NCI-H82 treated with DMSO at 0.1 percent for 48 hours (cell line): ENCODE measurements at regions not wholly inside any gene's neighbourhood (a gene's known extent, or its start where the extent isn't known, plus 50 kb on each side); places are given as distances from the start of the nearest gene placed in this dataset.
A peak's percentile ranks its signal among the peaks of the same experiment; 100 is the strongest.

Experiments
- DNase-seq: peaks from one replicate; lab custom pipeline; 2025; ENCODE audit not compliant: unreplicated experiment; lab: John Stamatoyannopoulos, UW

DNA sequence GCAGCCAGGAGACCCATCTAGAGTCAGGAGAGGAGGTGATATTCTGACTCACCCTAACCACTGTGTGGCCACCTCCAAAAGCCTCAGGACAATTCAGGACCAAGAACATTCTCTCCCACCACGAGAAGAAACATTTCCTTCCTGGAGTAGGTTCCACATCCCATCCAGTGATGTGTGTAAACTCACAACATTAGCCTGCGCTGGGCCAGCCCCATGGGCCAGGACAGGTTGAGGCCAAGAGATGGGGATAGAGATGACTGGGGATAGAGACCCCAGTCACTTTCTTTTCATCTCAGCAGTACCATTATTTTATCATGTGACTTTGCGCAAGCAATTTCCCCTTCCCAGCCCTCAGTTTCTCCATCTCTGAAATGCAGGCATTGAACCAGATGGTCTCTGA is 126.6 kb upstream of the PTPRT start:
- no peak for DNase-seq

- DNase-seq: no peak
Observed at GRCh38 chr20:43309266-43309665, 119.6 kb upstream of the PTPRT start.

- DNase-seq: no peak
Observed at GRCh38 chr20:43306837-43307236, 117.1 kb upstream of the PTPRT start.

- no peak for DNase-seq
Observed at GRCh38 chr20:43305749-43306148, 116.0 kb upstream of the PTPRT start.

- DNase-seq: no peak
Observed at GRCh38 chr20:43304598-43304997, 114.9 kb upstream of the PTPRT start.

DNA sequence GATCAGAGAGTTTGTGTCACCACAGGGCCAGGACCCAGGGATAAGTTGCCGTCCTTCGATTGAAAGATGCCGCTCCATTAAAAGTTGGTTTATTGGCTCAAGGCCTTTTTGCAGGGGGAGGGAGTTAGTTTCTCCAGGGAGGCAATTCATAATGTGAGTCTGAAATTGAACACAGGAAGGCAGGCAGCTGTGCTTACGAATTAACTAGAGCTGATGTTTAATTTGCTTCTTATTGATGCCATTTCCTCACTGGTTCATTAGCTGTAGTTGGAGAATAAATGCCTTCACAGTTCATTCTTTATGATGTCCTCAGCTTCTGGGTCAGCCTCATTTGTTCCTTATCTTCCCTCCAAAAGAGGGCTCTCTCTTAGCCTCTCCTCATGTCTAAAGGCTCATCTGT is 113.2 kb upstream of the PTPRT start:
- DNase-seq: no peak

DNA sequence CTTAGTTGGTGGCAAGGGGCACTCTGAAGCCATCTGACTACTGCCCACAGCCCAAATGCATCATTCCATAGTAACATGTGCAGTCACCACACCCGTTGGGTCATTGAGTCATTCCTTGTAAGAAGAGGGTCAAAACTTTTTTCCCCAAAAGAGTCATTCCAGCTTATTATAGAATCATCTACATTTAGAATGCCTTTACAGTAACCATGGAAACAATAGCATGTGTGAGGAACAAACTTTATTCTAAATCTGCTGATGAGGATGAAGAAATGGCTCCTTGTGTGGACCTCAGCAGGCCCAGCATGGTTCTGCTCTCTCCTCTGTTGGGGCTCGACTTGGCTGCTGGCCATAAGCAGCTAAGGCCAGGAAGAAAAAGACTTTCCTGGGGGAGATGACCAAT is 111.2 kb upstream of the PTPRT start:
- DNase-seq: no peak

- no peak for DNase-seq
Observed at GRCh38 chr20:43295781-43296180, 106.1 kb upstream of the PTPRT start.

DNA sequence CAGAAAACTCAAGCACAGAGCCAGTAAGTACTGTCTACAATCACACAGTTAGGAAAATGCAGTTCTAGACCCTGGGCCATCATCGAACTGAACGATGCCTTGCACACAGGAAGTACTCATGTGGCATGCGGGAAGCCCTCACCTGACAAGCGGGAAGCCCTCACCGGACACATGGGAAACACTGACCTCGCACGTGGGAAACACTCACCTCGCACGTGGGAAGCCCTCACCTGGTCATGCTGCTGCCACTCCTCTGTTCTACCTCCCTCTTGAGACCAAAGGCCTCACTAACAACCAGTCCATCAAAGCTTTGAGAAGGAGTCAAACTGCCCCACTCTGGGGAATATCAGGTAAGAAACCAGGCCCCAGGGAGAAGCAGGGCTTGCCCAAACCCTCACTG is 105.6 kb upstream of the PTPRT start:
- DNase-seq: no peak

DNA sequence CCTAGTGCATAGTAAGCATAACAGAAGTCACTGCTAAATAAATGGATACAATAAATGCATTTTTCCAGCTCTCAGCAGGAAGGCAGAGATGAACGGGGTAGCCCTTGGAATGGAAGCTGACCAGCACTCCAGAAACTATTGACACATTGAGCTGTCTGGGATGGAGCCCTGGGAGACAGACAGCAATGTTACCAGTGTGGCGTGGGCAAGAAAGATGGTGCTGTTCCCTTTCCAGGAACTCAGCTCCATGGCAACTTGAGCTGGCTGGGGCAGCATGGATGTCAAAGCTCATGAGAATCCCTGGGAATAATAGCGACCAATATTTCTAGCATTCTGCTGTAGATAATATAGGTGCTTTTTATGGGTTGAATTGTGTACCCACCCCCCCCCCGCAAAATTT is 104.3 kb upstream of the PTPRT start:
- DNase-seq: no peak

DNA sequence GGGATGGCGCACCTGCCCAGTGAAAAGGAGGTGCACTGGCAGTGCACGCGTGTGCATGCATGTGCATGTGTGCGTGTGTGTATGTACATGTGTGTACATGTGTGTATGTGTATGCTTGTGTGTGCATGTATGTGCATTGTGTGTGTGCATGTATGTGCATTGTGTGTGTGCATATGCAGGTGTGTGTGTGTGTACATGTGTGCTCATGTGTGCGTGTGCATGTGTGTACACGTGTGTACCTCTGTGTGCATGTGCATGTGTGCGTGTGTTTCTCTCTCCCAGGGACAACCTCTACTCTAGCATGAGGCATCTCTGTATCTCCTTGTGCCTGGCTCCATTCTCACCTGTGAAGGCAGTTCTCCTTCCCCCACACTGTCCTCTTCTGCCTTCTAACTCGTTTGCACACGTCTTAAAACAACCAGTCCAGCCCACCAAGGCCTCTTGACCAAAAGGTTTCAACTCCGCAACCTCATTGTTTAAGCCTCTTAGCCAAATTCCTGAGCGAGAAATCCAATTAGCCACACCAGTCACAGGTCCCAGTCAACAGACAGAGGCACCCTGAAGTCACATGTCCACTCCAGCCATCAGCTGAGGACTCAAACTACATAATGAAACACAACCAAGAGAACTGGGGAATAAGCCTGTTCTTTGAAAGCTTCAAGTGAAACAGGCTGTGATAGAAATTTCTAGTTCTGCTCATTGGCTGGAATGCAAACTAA is 103.5 kb upstream of the PTPRT start:
- peak; percentile 90 for DNase-seq

DNA sequence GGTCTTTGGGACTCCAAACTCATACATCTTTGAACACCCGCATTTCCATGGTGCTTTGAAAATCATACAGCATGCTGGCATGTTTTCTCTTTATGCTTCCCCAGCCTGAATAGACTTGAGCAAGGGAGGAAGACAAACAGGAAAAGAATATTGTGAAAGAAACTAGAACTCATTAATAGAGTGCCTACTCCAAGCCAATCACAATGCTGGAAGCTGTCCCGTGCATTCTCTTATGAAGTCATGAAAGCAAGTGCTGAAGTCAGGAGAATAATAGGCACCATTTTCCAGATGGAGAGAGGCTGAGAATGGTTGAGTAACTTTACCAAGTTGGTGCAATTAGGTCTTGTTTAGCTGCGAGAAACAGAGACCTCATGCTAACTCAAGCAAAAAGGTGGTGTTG is 102.5 kb upstream of the PTPRT start:
- DNase-seq: no peak

DNA sequence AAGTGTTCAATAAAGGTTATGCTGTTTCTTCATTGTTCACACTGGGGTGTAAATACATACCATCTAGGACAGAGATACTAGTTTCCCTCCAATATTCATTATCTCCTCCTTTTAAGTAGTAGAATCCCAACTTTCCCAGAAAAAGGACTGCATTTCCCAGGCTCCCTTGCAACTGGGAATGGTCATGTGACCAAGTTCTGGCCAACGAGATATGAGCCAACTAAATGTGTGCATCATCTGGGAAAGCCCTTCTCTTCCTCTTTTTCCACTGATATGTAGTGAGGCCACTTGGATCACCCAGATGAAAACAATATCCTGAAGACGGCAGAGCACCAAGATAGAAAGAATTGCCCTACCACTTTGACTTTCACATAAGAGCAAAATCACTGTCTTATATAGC is 97.9 kb upstream of the PTPRT start:
- no peak for DNase-seq

- no peak for DNase-seq
Observed at GRCh38 chr20:43285170-43285569, 95.5 kb upstream of the PTPRT start.

DNA sequence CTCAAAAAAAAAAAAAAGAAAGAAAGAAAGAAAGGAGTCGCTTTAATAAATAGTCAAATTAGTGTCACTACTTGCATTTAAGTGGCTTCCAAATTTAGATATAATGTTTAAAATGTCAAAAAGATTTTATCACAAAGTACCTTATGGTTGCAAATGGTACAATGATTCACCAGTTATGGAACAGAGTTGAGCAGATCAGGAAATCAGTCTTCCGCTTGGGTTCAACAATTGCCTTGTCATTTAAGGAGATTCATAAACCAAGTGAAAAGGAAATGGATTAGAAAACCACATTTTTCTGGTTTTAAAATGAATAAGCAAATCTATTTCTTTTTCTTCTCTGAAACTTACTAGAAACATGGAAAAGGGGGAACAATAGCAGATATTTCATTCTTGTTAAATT is 94.8 kb upstream of the PTPRT start:
- DNase-seq: no peak

DNA sequence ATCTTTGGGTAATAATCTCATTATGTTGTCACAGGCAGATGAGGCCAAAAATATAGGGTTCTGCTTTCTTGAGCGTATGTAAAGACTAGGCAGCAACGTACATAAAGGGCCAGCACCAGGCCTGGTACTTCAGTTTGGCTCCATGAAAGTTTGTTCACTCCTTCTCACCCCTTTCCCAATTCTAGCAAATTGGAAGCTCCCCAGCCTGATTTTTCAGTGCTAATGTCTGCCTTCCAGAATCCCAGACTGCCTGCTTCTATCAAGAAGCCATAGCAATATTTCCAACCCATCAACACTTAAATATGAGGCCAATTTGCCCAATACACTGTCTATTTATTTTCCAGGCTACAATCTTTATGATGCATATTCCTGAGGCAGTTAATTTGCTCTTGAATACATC is 93.4 kb upstream of the PTPRT start:
- no peak for DNase-seq

DNA sequence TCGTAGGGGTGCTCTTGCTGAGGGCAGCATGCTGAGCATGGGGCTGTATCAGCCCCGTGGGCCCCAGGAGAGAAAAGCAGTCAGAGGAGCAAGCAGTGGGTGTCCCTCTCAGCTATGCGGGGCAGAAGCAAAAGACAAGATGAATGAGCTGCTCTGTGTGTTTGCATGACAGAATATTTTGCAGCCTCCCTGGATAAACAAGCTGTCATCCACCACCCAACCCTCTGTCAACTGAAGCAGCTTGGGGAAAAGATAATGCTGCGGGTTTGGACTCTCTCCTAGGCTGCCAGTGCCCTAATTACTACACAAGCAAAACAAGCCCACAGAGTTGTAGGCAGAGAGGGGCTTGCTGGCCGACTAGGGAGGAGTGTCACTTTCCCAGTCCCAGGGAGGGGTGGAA is 82.3 kb upstream of the PTPRT start:
- DNase-seq: no peak

- no peak for DNase-seq
Observed at GRCh38 chr20:43265449-43265848, 75.7 kb upstream of the PTPRT start.

GRCh38 chr20:43263226-43263625 is 73.5 kb upstream of the PTPRT start:
- DNase-seq: no peak

DNA sequence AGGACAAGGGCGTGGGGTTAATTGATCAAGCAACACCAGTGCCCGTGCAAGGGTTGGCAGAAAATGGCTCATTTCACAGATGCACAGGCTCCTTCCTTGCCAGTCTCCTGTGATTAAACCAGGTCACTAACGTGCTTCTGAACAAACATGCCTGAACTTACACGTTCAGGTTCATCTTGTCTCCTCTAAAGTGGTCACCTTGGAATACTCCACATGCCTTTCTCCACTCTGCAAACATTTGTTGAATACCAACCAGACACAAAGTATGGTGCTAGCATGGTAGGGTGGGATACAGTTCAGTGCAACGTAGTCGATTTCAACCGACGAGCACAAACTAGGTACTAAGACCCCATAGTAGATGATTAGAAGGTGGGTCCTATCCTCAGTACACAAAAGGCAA is 72.6 kb upstream of the PTPRT start:
- DNase-seq: no peak

DNA sequence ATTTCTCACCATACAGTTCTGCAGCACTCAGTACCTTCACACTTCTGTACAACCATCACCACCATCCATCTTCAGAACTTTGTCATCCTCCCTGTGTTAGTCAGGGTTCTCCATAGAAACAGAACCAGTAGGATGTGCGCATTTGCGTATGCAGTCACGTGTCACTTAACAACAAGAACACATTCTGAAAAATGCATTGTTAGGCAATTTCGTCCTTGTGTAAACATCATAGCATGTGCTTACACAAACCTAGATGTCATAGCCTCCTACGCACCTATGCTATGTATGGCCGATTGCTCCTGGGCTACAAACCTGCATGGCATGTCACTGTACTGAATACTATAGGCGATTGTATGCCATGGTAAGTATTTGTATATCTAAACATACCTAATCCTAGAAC is 66.2 kb upstream of the PTPRT start:
- DNase-seq: no peak

- no peak for DNase-seq
Observed at GRCh38 chr20:43252761-43253160, 63.1 kb upstream of the PTPRT start.

DNA sequence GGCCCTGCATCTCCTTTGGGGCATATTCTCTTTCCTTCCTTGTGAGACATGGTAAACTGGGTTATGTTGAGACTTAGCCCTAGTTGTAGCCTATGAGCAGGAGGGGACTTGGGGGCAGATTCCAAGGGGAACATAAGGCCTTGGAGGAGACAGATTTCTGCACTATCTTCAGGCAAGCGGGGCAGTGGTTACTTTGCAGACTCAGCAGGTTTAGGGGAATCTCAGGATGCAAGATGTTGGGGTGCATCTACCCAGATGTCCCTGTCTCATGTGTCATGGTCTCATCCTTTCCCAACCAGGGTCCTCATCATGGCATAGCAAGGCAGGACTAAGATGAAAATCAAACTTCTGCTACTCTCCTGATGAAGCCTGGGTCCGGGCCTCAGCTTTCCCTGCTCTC is 58.6 kb upstream of the PTPRT start:
- no peak for DNase-seq

DNA sequence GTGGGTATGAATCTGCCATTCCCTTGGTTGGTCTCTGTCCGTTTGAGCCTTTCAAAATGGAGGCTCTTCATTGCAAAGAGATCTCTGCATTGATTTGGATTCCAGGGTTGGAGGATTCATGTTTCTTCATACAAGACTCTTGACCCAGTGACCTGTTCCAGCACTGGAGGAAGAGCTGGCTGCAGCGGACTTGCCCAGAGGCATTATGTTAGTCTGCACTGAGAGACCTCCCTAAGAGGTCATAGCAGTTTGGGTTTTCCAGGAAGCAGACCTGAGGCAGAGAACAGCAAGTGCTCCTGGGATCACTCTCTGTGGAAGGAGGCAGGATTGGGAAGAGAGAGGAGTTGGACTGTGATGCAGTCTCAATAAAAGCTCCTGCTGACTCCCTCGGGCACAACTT is 57.7 kb upstream of the PTPRT start:
- DNase-seq: no peak
